B cell (primary cell): ENCODE measurements at regions not wholly inside any gene's neighbourhood (a gene's known extent, or its start where the extent isn't known, plus 50 kb on each side); places are given as distances from the start of the nearest gene placed in this dataset.

Source experiments
- ATAC-seq: fragments of 200-7000 bp; cut with Tn5 transposase; one replicate; pipeline ENCODE4 v1.10.0; 2021; ENCODE audit warnings: low read depth, mild to moderate bottlenecking, moderate number of reproducible peaks, moderate library complexity
- CTCF ChIA-PET: fragments of 350-600 bp; sonication (Branson Sonifier 250); formaldehyde crosslinking; loops from one replicate; lab custom pipeline; 2021; ENCODE audit warnings: antibody characterized with exemption, inconsistent platforms; lab: Charles Lee
- POLR2A ChIA-PET: fragments of 350-600 bp; sonication (Branson Sonifier 250); formaldehyde crosslinking; loops from one replicate; lab custom pipeline; 2021; ENCODE audit warnings: antibody characterized with exemption; lab: Charles Lee
- DNase-seq: peaks from one replicate; pipeline ENCODE4 v3.0.0; 2013
- H2AFZ ChIP-seq: 2 replicates; pipeline ENCODE4 v1.6.1; 2012; ENCODE audit warnings: mild to moderate bottlenecking, low read depth, low read length; ENCODE audit not compliant: insufficient read depth, poor library complexity, severe bottlenecking
- H3K27ac ChIP-seq, 2 donors: 1 replicate in 1 of 2; 2 replicates in 1 of 2; pipeline ENCODE4 v1.5.1; 2012 to 2013; ENCODE audit warnings: low read length in 2 of 2, mild to moderate bottlenecking in 2 of 2, moderate library complexity in 1 of 2
- H3K27me3 ChIP-seq, 4 experiments: fragments of 200-600 bp in 1 of 4; sonication (generic) in 1 of 4; replicated peaks in 1 of 4; 1 replicate in 2 of 4; 2 replicates in 2 of 4; pipeline versions ENCODE4 v1.6.1 to v1.7.0; 2013 to 2016; ENCODE audit warnings: low read length in 3 of 4, mild to moderate bottlenecking in 2 of 4, mixed read lengths in 1 of 4, moderate library complexity in 1 of 4; ENCODE audit not compliant: insufficient read depth in 4 of 4, control insufficient read depth in 3 of 4; ENCODE audit errors: control extremely low read depth in 1 of 4
- H3K36me3 ChIP-seq, 2 experiments: replicated peaks in 1 of 2; 1 replicate in 1 of 2; 2 replicates in 1 of 2; pipeline versions ENCODE4 v1.6.1 to v1.7.1; 2013; ENCODE audit warnings: low read length in 1 of 2; ENCODE audit not compliant: insufficient read depth in 2 of 2, control insufficient read depth in 1 of 2; ENCODE audit errors: control extremely low read depth in 1 of 2, extremely low read depth in 1 of 2
- H3K4me1 ChIP-seq, 2 donors: fragments of 200-600 bp in 1 of 2; sonication (generic) in 1 of 2; 1 replicate in 1 of 2; 2 replicates in 1 of 2; pipeline versions ENCODE4 v1.5.1 to v1.6.1; 2013 to 2017; ENCODE audit warnings: low read length in 2 of 2; ENCODE audit not compliant: control insufficient read depth in 2 of 2, insufficient read depth in 2 of 2
- H3K4me2 ChIP-seq: replicated peaks from 2 replicates; pipeline ENCODE3; 2012; ENCODE audit warnings: mild to moderate bottlenecking, low read depth, low read length; ENCODE audit not compliant: poor library complexity, severe bottlenecking
- H3K4me3 ChIP-seq, 5 experiments: fragments of 200-600 bp in 1 of 5; sonication (generic) in 1 of 5; 1 replicate in 3 of 5; 2 replicates in 2 of 5; pipeline versions ENCODE4 v1.5.1 to v1.7.0; 2011 to 2016; ENCODE audit warnings: low read length in 4 of 5, mild to moderate bottlenecking in 4 of 5, low read depth in 2 of 5, control low read depth in 1 of 5, moderate library complexity in 1 of 5; ENCODE audit not compliant: insufficient read depth in 1 of 5; ENCODE audit errors: control extremely low read depth in 1 of 5, extremely low read depth in 1 of 5
- H3K79me2 ChIP-seq: fragments of 200-600 bp; sonication (generic); one replicate; pipeline ENCODE4 v1.6.0; 2016; ENCODE audit warnings: low read length; ENCODE audit not compliant: control insufficient read depth, insufficient read depth
- H3K9ac ChIP-seq: fragments of 200-600 bp; sonication (generic); 2 replicates; pipeline ENCODE4 v1.6.1; 2017; ENCODE audit warnings: mild to moderate bottlenecking, low read length, moderate library complexity
- H3K9me3 ChIP-seq, 3 donors: one replicate each; pipeline versions ENCODE4 v1.6.1 to v1.7.1; 2013; ENCODE audit warnings: low read length in 2 of 3; ENCODE audit not compliant: control insufficient read depth in 2 of 3, insufficient read depth in 1 of 3; ENCODE audit errors: control extremely low read depth in 1 of 3
- H4K20me1 ChIP-seq: 2 replicates; pipeline ENCODE4 v1.6.0; 2012; ENCODE audit warnings: mild to moderate bottlenecking, low read length; ENCODE audit not compliant: insufficient read depth, control insufficient read depth, poor library complexity, severe bottlenecking
- H3K27ac Mint-ChIP-seq: one replicate; pipeline ENCODE4 v1.8.0; 2021; ENCODE audit warnings: mixed read lengths
- H3K27me3 Mint-ChIP-seq: one replicate; pipeline ENCODE4 v1.8.0; 2021; ENCODE audit warnings: mixed read lengths
- H3K4me1 Mint-ChIP-seq: one replicate; pipeline ENCODE4 v1.8.0; 2021; ENCODE audit warnings: mixed read lengths
- H3K4me3 Mint-ChIP-seq: one replicate; pipeline ENCODE4 v1.8.0; 2021; ENCODE audit warnings: mixed read lengths
- H3K9me3 Mint-ChIP-seq: one replicate; pipeline ENCODE4 v1.8.0; 2022; ENCODE audit warnings: mixed read lengths; ENCODE audit not compliant: insufficient read depth
- EZH2 ChIP-seq: IDR thresholded peaks from 2 replicates; pipeline ENCODE4 v1.6.1; 2012; ENCODE audit warnings: borderline replicate concordance, low read depth, mild to moderate bottlenecking, moderate library complexity, low read length; ENCODE audit not compliant: insufficient read depth, poor library complexity, severe bottlenecking
- WGBS: methylation state at CpG from one replicate; pipeline ENCODE4 v1.1.5; 2013; ENCODE audit warnings: missing lambda C conversion rate; ENCODE audit not compliant: insufficient coverage; 5-methylcytosine and 5-hydroxymethylcytosine counted together
- intact Hi-C: fragments of 100-400 bp; cut with micrococcal nuclease; formaldehyde crosslinking; loops from one replicate; pipeline ENCODE4 v1.10.0; 2022
- TF ChIP-seq, protein P1 (sequence below): fragments of 200-600 bp; IDR thresholded peaks from one replicate; pipeline ENCODE4 v1.8.0; 2022; ENCODE audit warnings: antibody characterized with exemption, mild to moderate bottlenecking

GRCh38 chr5:84831701-84832100 is 447.0 kb upstream of the EDIL3 start:
- Histone ChIP-seq H3K9me3 (peaks cover 0 to 11% (median 0%) of the 10 kb centered on the region in 3 donors), H3K9ac (no peak overlapping the region), H3K4me1 (no peaks in the 10 kb centered on the region), H3K4me2 (no peak overlapping the region), H3K4me3 (no peak overlapping the region), H2AFZ (no peak overlapping the region), H3K79me2 (no peaks in the 10 kb centered on the region), H3K27me3 (no peaks in the 10 kb centered on the region), H4K20me1 (no peaks in the 10 kb centered on the region), H3K36me3 (no peaks in the 10 kb centered on the region), H3K27ac (no peak overlapping the region)
- no peaks in the 10 kb centered on the region for H3K4me1 Mint-ChIP-seq
- WGBS: no CpG with 5 or more reads among the region's 1 CpG
- H3K9me3 Mint-ChIP-seq: peaks cover 8% of the 10 kb centered on the region
- no peak overlapping the region for H3K4me3 Mint-ChIP-seq
- no peak for TF ChIP-seq EZH2
- TF ChIP-seq, protein P1, sequence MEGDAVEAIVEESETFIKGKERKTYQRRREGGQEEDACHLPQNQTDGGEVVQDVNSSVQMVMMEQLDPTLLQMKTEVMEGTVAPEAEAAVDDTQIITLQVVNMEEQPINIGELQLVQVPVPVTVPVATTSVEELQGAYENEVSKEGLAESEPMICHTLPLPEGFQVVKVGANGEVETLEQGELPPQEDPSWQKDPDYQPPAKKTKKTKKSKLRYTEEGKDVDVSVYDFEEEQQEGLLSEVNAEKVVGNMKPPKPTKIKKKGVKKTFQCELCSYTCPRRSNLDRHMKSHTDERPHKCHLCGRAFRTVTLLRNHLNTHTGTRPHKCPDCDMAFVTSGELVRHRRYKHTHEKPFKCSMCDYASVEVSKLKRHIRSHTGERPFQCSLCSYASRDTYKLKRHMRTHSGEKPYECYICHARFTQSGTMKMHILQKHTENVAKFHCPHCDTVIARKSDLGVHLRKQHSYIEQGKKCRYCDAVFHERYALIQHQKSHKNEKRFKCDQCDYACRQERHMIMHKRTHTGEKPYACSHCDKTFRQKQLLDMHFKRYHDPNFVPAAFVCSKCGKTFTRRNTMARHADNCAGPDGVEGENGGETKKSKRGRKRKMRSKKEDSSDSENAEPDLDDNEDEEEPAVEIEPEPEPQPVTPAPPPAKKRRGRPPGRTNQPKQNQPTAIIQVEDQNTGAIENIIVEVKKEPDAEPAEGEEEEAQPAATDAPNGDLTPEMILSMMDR: no peak
- no peaks in the 10 kb centered on the region for H3K27me3 Mint-ChIP-seq
- POLR2A ChIA-PET: no interaction called here
- ATAC-seq: no peak
- DNase-seq: no peak
- H3K27ac Mint-ChIP-seq: no peak overlapping the region
- intact Hi-C loops: no loop called here
- CTCF ChIA-PET: no interaction called here

DNA sequence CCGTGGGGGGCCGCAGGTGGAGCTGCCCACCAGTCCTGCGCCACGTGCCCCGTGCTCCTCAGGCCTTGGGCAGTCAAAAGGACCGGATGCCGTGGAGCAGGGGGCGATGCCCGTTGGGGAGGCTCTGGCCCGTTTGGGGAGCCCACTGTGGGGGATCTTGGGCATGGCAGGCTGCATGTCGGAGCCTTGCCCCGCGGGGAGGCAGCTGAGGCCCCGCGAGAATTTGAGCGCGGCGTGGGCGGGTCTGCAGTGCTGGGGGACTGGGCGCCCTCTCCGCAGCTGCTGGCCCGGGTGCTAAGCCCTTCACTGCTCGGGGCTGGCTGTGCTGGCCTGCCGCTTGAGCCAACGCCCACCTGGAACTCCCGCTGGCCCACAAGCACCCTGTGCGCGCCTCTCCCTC is 445.6 kb upstream of the EDIL3 start:
- Histone ChIP-seq H3K9ac (no peak overlapping the region), H4K20me1 (no peaks in the 10 kb centered on the region), H3K4me1 (no peaks in the 10 kb centered on the region), H3K27ac (no peak overlapping the region), H2AFZ (no peak overlapping the region), H3K79me2 (no peaks in the 10 kb centered on the region), H3K4me2 (no peak overlapping the region), H3K9me3 (peaks cover 0 to 11% (median 0%) of the 10 kb centered on the region in 3 donors), H3K4me3 (no peak overlapping the region), H3K36me3 (no peaks in the 10 kb centered on the region), H3K27me3 (no peaks in the 10 kb centered on the region)
- WGBS: 90% methylated on average over 28 of the region's 28 CpGs
- POLR2A ChIA-PET: no interaction called here
- no peak for TF ChIP-seq EZH2
- TF ChIP-seq, protein P1: no peak
- no peak for ATAC-seq
- Mint-ChIP-seq H3K27me3 (no peaks in the 10 kb centered on the region), H3K4me1 (no peaks in the 10 kb centered on the region), H3K4me3 (no peak overlapping the region), H3K27ac (no peak overlapping the region), H3K9me3 (peaks cover 8% of the 10 kb centered on the region)
- intact Hi-C loops: no loop called here
- no peak for DNase-seq
- CTCF ChIA-PET: no interaction called here
